ENCODE measurements at regions not wholly inside any gene's neighbourhood (a gene's known extent, or its start where the extent isn't known, plus 50 kb on each side); places are given as distances from the start of the nearest gene placed in this dataset.

DNA sequence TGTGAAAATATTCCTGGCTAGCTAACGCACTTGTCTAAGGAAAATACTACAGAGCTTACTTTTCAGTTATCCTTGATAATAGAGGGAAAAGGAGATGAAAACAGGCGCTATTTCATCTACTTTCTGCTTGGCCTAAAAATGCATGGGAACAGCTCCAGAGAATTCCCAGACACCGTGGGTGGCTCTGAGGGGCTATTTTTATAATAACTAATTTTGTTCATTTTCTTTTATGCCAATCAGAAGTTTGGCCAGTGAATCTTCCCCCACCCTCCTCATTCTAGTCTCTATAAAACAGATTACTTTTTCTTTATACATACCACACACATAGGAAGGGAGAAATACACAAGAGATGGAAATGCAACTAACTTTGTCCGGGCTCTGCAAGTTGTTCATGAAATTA is 322.9 kb downstream of the SETD4 start (continued):
- TF ChIP-seq, protein P1, sequence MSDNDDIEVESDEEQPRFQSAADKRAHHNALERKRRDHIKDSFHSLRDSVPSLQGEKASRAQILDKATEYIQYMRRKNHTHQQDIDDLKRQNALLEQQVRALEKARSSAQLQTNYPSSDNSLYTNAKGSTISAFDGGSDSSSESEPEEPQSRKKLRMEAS (IDR thresholded peaks at IDR 0.05; ENCODE audit: low read depth), result no peak
- TF ChIP-seq, protein P2, sequence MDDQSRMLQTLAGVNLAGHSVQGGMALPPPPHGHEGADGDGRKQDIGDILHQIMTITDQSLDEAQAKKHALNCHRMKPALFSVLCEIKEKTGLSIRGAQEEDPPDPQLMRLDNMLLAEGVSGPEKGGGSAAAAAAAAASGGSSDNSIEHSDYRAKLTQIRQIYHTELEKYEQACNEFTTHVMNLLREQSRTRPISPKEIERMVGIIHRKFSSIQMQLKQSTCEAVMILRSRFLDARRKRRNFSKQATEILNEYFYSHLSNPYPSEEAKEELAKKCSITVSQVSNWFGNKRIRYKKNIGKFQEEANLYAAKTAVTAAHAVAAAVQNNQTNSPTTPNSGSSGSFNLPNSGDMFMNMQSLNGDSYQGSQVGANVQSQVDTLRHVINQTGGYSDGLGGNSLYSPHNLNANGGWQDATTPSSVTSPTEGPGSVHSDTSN (IDR thresholded peaks at IDR 0.05), result no peak
- TF ChIP-seq JUND (IDR thresholded peaks at IDR 0.05) (no peak), FOSL2 (IDR thresholded peaks at IDR 0.05; ENCODE audit: borderline replicate concordance, low read depth) (no peak), FOXJ3 (CRISPR knock-in tag; IDR thresholded peaks at IDR 0.05) (no peak), ELF1 (IDR thresholded peaks at IDR 0.05) (no peak), NFIC (IDR thresholded peaks at IDR 0.05; ENCODE audit: borderline replicate concordance) (no peak), EP300 (IDR thresholded peaks at IDR 0.05; ENCODE audit: borderline replicate concordance in 1 of 2, low read depth in 1 of 2, low read length in 1 of 2) (no peak)
- TF ChIP-seq, protein P3, sequence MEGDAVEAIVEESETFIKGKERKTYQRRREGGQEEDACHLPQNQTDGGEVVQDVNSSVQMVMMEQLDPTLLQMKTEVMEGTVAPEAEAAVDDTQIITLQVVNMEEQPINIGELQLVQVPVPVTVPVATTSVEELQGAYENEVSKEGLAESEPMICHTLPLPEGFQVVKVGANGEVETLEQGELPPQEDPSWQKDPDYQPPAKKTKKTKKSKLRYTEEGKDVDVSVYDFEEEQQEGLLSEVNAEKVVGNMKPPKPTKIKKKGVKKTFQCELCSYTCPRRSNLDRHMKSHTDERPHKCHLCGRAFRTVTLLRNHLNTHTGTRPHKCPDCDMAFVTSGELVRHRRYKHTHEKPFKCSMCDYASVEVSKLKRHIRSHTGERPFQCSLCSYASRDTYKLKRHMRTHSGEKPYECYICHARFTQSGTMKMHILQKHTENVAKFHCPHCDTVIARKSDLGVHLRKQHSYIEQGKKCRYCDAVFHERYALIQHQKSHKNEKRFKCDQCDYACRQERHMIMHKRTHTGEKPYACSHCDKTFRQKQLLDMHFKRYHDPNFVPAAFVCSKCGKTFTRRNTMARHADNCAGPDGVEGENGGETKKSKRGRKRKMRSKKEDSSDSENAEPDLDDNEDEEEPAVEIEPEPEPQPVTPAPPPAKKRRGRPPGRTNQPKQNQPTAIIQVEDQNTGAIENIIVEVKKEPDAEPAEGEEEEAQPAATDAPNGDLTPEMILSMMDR (IDR thresholded peaks at IDR 0.05), result no peak

DNA sequence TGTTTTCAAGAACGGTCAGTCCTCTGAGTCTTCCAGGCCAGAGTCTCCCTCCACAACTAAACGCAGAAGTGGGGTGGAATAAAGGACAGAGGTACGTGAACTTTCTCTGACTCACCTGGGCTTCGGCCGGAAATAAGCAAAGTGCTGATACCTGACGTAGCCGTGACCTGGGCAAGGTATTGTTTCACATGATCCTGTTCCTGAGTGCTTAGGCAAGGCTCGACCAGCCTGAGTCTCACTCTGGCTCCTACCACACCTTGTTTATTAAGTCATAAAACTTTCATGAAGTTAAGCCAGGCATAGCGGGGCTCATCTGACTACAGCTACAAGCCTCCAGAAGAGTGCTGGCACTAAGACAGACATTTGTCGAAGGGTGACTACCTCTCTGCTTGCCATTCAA is 327.5 kb downstream of the SETD4 start:
- H3K79me2 ChIP-seq (ENCODE audit: insufficient read depth), result no peaks in the 10 kb centered on the region
- no peak for DNase-seq
- peaks cover 8% of the 10 kb centered on the region; the same call in 1 of the 2 replicates for H3K27me3 ChIP-seq (ENCODE audit: insufficient read depth)
- no peaks in the 10 kb centered on the region for H4K20me1 ChIP-seq (ENCODE audit: insufficient read depth)
- ChIA-PET CTCF (no interaction called here), POLR2A (no interaction called here)
- H3K4me3 ChIP-seq (ENCODE audit: low read depth in 2 of 2, low read length in 1 of 2), result no peak overlapping the region
- no peak overlapping the region for H3K9ac ChIP-seq
- 18% methylated on average over 8 of the region's 10 CpGs for WGBS (ENCODE audit: low lambda C conversion rate)
- H2AFZ ChIP-seq (ENCODE audit: low read depth), result no peak overlapping the region
- H3K4me1 ChIP-seq (ENCODE audit: control insufficient read depth in 1 of 2, insufficient read depth in 2 of 2, low read depth in 1 of 2, low read length in 1 of 2), result peaks cover 0 to 5% of the 10 kb centered on the region in 2 experiments; a peak in 1 of 4 replicates
- no peaks in the 10 kb centered on the region for H3K9me3 ChIP-seq
- H3K4me2 ChIP-seq, result no peak overlapping the region
- H3K36me3 ChIP-seq (replicated peaks in 1 of 2; ENCODE audit: control insufficient read depth in 1 of 2, insufficient read depth in 2 of 2, low read length in 1 of 2), result no peaks in the 10 kb centered on the region
- no peak overlapping the region for H3K27ac ChIP-seq (ENCODE audit: low read depth in 2 of 2, low read length in 1 of 2)
- TF ChIP-seq, protein P4, sequence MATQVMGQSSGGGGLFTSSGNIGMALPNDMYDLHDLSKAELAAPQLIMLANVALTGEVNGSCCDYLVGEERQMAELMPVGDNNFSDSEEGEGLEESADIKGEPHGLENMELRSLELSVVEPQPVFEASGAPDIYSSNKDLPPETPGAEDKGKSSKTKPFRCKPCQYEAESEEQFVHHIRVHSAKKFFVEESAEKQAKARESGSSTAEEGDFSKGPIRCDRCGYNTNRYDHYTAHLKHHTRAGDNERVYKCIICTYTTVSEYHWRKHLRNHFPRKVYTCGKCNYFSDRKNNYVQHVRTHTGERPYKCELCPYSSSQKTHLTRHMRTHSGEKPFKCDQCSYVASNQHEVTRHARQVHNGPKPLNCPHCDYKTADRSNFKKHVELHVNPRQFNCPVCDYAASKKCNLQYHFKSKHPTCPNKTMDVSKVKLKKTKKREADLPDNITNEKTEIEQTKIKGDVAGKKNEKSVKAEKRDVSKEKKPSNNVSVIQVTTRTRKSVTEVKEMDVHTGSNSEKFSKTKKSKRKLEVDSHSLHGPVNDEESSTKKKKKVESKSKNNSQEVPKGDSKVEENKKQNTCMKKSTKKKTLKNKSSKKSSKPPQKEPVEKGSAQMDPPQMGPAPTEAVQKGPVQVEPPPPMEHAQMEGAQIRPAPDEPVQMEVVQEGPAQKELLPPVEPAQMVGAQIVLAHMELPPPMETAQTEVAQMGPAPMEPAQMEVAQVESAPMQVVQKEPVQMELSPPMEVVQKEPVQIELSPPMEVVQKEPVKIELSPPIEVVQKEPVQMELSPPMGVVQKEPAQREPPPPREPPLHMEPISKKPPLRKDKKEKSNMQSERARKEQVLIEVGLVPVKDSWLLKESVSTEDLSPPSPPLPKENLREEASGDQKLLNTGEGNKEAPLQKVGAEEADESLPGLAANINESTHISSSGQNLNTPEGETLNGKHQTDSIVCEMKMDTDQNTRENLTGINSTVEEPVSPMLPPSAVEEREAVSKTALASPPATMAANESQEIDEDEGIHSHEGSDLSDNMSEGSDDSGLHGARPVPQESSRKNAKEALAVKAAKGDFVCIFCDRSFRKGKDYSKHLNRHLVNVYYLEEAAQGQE (IDR thresholded peaks at IDR 0.05; ENCODE audit: low read depth, low read length), result no peak
- TF ChIP-seq SMC3 (IDR thresholded peaks at IDR 0.05; ENCODE audit: low read depth, low read length) (no peak), FOXM1 (IDR thresholded peaks at IDR 0.05; ENCODE audit: low read depth) (no peak), POLR2AphosphoS5 (IDR thresholded peaks at IDR 0.05; ENCODE audit: low read depth, low read length) (no peak), MEF2A (IDR thresholded peaks at IDR 0.05; ENCODE audit: borderline replicate concordance, low read depth) (no peak), FOXJ3 (CRISPR knock-in tag; IDR thresholded peaks at IDR 0.05) (no peak), ELF1 (IDR thresholded peaks at IDR 0.05) (no peak), CHD2 (IDR thresholded peaks at IDR 0.05; ENCODE audit: low read length, partially characterized antibody) (no peak), NRF1 (IDR thresholded peaks at IDR 0.05; ENCODE audit: low read depth, low read length) (no peak), GABPA (IDR thresholded peaks at IDR 0.05; ENCODE audit: low read depth) (no peak)
- TF ChIP-seq, protein P5, sequence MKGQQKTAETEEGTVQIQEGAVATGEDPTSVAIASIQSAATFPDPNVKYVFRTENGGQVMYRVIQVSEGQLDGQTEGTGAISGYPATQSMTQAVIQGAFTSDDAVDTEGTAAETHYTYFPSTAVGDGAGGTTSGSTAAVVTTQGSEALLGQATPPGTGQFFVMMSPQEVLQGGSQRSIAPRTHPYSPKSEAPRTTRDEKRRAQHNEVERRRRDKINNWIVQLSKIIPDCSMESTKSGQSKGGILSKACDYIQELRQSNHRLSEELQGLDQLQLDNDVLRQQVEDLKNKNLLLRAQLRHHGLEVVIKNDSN (IDR thresholded peaks at IDR 0.05; ENCODE audit: borderline replicate concordance, low read depth), result no peak
- TF ChIP-seq, protein P6, sequence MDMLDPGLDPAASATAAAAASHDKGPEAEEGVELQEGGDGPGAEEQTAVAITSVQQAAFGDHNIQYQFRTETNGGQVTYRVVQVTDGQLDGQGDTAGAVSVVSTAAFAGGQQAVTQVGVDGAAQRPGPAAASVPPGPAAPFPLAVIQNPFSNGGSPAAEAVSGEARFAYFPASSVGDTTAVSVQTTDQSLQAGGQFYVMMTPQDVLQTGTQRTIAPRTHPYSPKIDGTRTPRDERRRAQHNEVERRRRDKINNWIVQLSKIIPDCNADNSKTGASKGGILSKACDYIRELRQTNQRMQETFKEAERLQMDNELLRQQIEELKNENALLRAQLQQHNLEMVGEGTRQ (IDR thresholded peaks at IDR 0.05; ENCODE audit: borderline replicate concordance, low read depth, low read length), result no peak
- H3K9me2 ChIP-seq, result no peaks in the 10 kb centered on the region
- no peaks in the 10 kb centered on the region for H3F3A ChIP-seq (replicated peaks; ENCODE audit: insufficient read depth)

All from SK-N-SH (cell line).